NCI-H345 (cell line): ENCODE measurements at regions not wholly inside any gene's neighbourhood (a gene's known extent, or its start where the extent isn't known, plus 50 kb on each side); places are given as distances from the start of the nearest gene placed in this dataset.
"Not testable (repeated sequence)": the region's sequence is repeated elsewhere in the genome, so short reads cannot be mapped to it uniquely, and the experiment has no call there.

ENCODE experiments used
- DNase-seq: peaks from one replicate; lab custom pipeline; 2025; lab: John Stamatoyannopoulos, UW

GRCh38 chr15:98526094-98526493, 122.2 kb upstream of the IGF1R start:
- DNase-seq: no peak

GRCh38 chr15:98528046-98528725, 120.2 kb upstream of the IGF1R start:
- DNase-seq: no peak

GRCh38 chr15:98529205-98530145, 118.9 kb upstream of the IGF1R start:
- no peak for DNase-seq

- no peak for DNase-seq
Measured at GRCh38 chr15:98530570-98530969, 117.8 kb upstream of the IGF1R start.

- DNase-seq: no peak
Measured at GRCh38 chr15:98532063-98532462, 116.3 kb upstream of the IGF1R start.

GRCh38 chr15:98536976-98537375, 111.4 kb upstream of the IGF1R start:
- DNase-seq: no peak

- DNase-seq: no peak
Measured at GRCh38 chr15:98537516-98538060, 110.8 kb upstream of the IGF1R start.

- no peak for DNase-seq
Measured at GRCh38 chr15:98541519-98541918, 106.8 kb upstream of the IGF1R start.

- no peak for DNase-seq
Measured at GRCh38 chr15:98543237-98543636, 105.1 kb upstream of the IGF1R start.

GRCh38 chr15:98546329-98546728, 102.0 kb upstream of the IGF1R start:
- DNase-seq: no peak

- no peak for DNase-seq
Measured at GRCh38 chr15:98547275-98547674, 101.1 kb upstream of the IGF1R start.

- no peak for DNase-seq
Measured at GRCh38 chr15:98547741-98548138, 100.6 kb upstream of the IGF1R start.

GRCh38 chr15:98548139-98548971, 100.0 kb upstream of the IGF1R start:
- DNase-seq: peak; percentile 13

GRCh38 chr15:98549003-98549402, 99.3 kb upstream of the IGF1R start:
- DNase-seq: no peak

- no peak for DNase-seq
Measured at GRCh38 chr15:98549741-98550140, 98.6 kb upstream of the IGF1R start.

GRCh38 chr15:98550363-98550762, 98.0 kb upstream of the IGF1R start:
- not testable (repeated sequence) for DNase-seq

- DNase-seq: no peak
Measured at GRCh38 chr15:98551936-98552562, 96.3 kb upstream of the IGF1R start.

GRCh38 chr15:98554272-98555172, 93.8 kb upstream of the IGF1R start:
- no peak for DNase-seq

GRCh38 chr15:98555173-98555515, 93.2 kb upstream of the IGF1R start:
- DNase-seq: no peak

- DNase-seq: no peak
Measured at GRCh38 chr15:98556321-98556720, 92.0 kb upstream of the IGF1R start.

- no peak for DNase-seq
Measured at GRCh38 chr15:98560338-98560737, 88.0 kb upstream of the IGF1R start.
